Heart right ventricle (tissue), 16 donors: ENCODE measurements at regions not wholly inside any gene's neighbourhood (a gene's known extent, or its start where the extent isn't known, plus 50 kb on each side); places are given as distances from the start of the nearest gene placed in this dataset.

ENCODE experiments used
- ATAC-seq, 8 donors: fragments of 200-7000 bp; cut with Tn5 transposase; one replicate each; pipeline ENCODE4 v1.9.1; 2020; ENCODE audit warnings: mild to moderate bottlenecking in 8 of 8, moderate library complexity in 8 of 8, moderate number of reproducible peaks in 1 of 8
- DNase-seq, 2 donors: peaks; one replicate each; pipeline ENCODE4 v3.0.0-alpha.2; 2020
- H3K27ac ChIP-seq, 10 donors: fragments of 200-600 bp; sonication (generic) in 2 of 10; one replicate each; pipeline versions ENCODE4 v1.5.0 to v1.8.0; 2020 to 2022; ENCODE audit warnings: mild to moderate bottlenecking in 3 of 10
- H3K27me3 ChIP-seq, 7 donors: fragments of 200-600 bp; one replicate each; pipeline ENCODE4 v1.8.0; 2021 to 2022; ENCODE audit warnings: mild to moderate bottlenecking in 2 of 7
- H3K36me3 ChIP-seq, 9 donors: fragments of 200-600 bp; sonication (generic) in 1 of 9; one replicate each; pipeline versions ENCODE4 v1.5.0 to v1.8.0; 2020 to 2022; ENCODE audit warnings: mild to moderate bottlenecking in 2 of 9
- H3K4me1 ChIP-seq, 9 donors: fragments of 200-600 bp; sonication (generic) in 1 of 9; one replicate each; pipeline versions ENCODE4 v1.5.0 to v1.8.0; 2020 to 2022; ENCODE audit warnings: mild to moderate bottlenecking in 4 of 9
- H3K4me3 ChIP-seq, 10 donors: fragments of 200-600 bp; sonication (generic) in 2 of 10; one replicate each; pipeline versions ENCODE4 v1.5.0 to v1.8.0; 2020 to 2022; ENCODE audit warnings: mild to moderate bottlenecking in 7 of 10, moderate library complexity in 2 of 10
- H3K9me3 ChIP-seq, 11 donors: fragments of 200-600 bp in 10 of 11; sonication (generic) in 2 of 11; one replicate each; pipeline versions ENCODE4 v1.5.0 to v1.8.0; 2013 to 2022; ENCODE audit warnings: mild to moderate bottlenecking in 2 of 11, control low read depth in 1 of 11, moderate library complexity in 1 of 11
- CTCF ChIP-seq, 9 donors: fragments of 200-600 bp; sonication (generic) in 2 of 9; IDR thresholded peaks; one replicate each; pipeline versions ENCODE4 v1.5.0 to v1.8.0; 2021 to 2022; ENCODE audit warnings: antibody characterized with exemption in 9 of 9, mild to moderate bottlenecking in 5 of 9, moderate library complexity in 1 of 9
- WGBS, 2 donors: extraction: QIAGEN DNeasy Blood & Tissue Kit; methylation state at CpG; one replicate each; pipeline ENCODE4 v1.1.7; 2013; ENCODE audit warnings: inconsistent platforms in 1 of 2; 5-methylcytosine and 5-hydroxymethylcytosine counted together
- intact Hi-C, 10 donors: fragments of 100-400 bp; cut with DNase I; formaldehyde crosslinking; loops; one replicate each; pipeline versions ENCODE4 v1.11.1 to v1.14.2; 2022
- donor health status: Arrhythmogenic right ventricular cardiomyopathy.
- donor health status: ischemic (EF 13 %, LVEDD 7.1; RV severe dilation, severe dysfunction).
- donor health status: healthy with polysubstance abuse.
- donor health status: DM: no; HTN: yes; CAD: no.
- donor health status: DM: no; HTN: no; CAD: no.
- donor health status: ischemic (EF 25% LVEDD 6.9; RV normal size, moderate dysfunction).
- donor health status: ischemic (EF 25% LVEDD 5.7; RV mildly dilated, moderate dysfunction).
- donor health status: healthy.
- donor health status: DM: yes; HTN: yes; CAD: no.
- donor health status: Ischemic cardiomyopathy.
- donor health status: ischemic (EF 35%, LVEDD 5.7; RV mildly dilated, moderate dysfunction).
- donor health status: nonischemic (EF 11% LVEDD 7.7; RV severe dilation, severe dysfunction).
- donor health status: DM: yes; HTN: yes; CAD: no.
- donor health status: PGD.
- donor health status: ischemic (EF 29% LVEDD 5.4; RV normal size, mild dysfunction).
- donor health status: nonischemic (EF 23%, LVEDD 6.1; RV moderate dilation, normal function).

DNA sequence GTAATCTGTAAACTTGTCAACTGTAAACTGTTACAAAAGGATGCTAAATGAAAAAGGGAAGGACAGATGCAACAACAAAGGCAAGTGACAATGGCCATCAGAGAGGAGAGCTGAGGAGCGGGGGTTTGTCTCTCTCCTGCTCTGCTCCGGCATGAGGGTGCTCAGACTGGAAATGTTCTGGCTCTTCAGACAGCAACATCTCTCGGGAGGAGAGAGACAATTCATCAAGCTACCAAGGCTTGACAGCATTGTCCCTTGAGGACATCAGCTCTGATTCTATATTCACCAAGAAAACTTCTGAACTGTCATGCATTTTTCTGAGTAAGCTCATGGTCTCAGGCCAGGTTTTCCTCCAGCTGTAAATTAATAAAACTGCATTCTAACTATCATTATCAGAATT is 408.2 kb downstream of the IGSF11 start:
- H3K4me3 ChIP-seq: no peak overlapping the region
- TF ChIP-seq CTCF (IDR thresholded peaks at IDR 0.05): no peak
- WGBS, 2 donors: 64 to 68% methylated on average over 3 of the region's 3 CpGs
- H3K27ac ChIP-seq: no peak overlapping the region
- H3K36me3 ChIP-seq: no peaks in the 10 kb centered on the region
- intact Hi-C loops: loop anchor here in 1 of 10 donors (10.0 kb wide), 1 partner anchor 1852 kb away; no protein-coding TSS in a partner anchor
- H3K4me1 ChIP-seq: no peaks in the 10 kb centered on the region
- DNase-seq: no peak
- no peaks in the 10 kb centered on the region for H3K27me3 ChIP-seq
- no peaks in the 10 kb centered on the region for H3K9me3 ChIP-seq
- no peak for ATAC-seq

DNA sequence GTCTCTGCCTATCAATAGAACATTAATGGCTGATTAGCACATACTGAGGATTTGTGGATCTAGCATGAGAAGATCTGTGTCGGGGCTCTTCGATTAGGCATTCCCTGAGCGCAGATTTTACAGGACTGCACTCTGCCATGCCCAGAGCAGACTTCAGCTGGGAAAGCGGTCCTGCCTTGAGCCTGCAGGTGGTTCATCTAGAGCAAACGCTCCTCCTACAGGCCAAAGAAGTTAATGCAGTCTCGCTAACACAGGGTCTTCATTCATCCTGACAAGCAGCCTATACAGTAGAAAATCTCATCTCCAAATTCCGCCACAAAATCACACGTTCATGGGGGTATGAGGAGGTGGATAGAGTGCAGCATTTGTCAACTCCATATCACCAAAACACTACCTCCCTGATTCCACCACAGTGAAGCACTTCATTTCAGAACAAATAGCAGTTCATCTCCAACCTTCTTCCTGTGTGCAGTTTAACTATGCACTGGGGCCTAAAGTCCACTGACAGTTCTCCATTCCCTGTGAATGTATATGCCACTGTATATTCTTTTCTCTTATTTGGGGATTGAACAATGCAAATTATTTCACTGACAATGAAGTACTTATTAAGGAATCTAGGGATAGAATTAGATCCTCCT is 405.8 kb downstream of the IGSF11 start:
- ATAC-seq: peak in 6 of 8 donors; percentile 49 to 79 (median 72)
- TF ChIP-seq CTCF (IDR thresholded peaks at IDR 0.05): peak; percentile 56 to 82 (median 70)
- Histone ChIP-seq H3K36me3 (no peaks in the 10 kb centered on the region), H3K9me3 (no peaks in the 10 kb centered on the region), H3K4me3 (no peak overlapping the region), H3K27me3 (no peaks in the 10 kb centered on the region), H3K27ac (no peak overlapping the region), H3K4me1 (no peaks in the 10 kb centered on the region)
- WGBS, 2 donors: 6% methylated on average over 8 of the region's 8 CpGs
- intact Hi-C loops: loop anchor here in 1 of 10 donors (10.0 kb wide), 1 partner anchor 1854 kb away; no protein-coding TSS in a partner anchor
- peak; percentile 16 to 57 for DNase-seq

DNA sequence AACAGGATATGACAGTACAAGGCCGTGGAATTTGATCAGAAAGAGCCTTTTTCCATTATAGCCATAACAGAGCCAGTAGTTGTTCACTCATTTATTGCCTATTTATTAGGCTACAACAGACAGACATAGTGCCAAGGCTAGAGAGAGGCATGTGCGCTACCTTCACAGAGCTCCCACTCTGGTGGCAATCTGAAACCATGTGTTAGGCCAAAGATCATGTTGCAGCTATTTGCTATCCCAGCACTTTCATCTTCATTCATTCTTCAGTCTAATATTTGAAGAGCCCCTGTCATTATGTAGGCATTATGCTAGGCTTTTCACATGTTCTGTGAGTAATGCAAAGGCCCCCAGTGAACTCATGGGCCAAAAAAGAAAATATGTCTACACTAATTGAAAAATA is 404.8 kb downstream of the IGSF11 start:
- 89 to 92% methylated on average over 2 of the region's 2 CpGs for WGBS, 2 donors

GRCh38 chr3:118635711-118636110 is 398.9 kb downstream of the IGSF11 start:
- peaks cover 0 to 11% (median 0%) of the 10 kb centered on the region in 7 donors for H3K27me3 ChIP-seq
- intact Hi-C loops: no loop called here
- H3K4me3 ChIP-seq: no peak overlapping the region
- TF ChIP-seq CTCF (IDR thresholded peaks at IDR 0.05): no peak
- no peaks in the 10 kb centered on the region for H3K4me1 ChIP-seq
- no peaks in the 10 kb centered on the region for H3K9me3 ChIP-seq
- DNase-seq (no peak), ATAC-seq (no peak)
- WGBS, 2 donors: 49 to 52% methylated on average over 1 of the region's 1 CpG
- no peak overlapping the region for H3K27ac ChIP-seq
- H3K36me3 ChIP-seq: no peaks in the 10 kb centered on the region

More for the DNA sequence above, 404.8 kb downstream of the IGSF11 start:
- H3K36me3 ChIP-seq: no peaks in the 10 kb centered on the region
- H3K9me3 ChIP-seq: no peaks in the 10 kb centered on the region
- H3K27me3 ChIP-seq: peaks cover 0 to 3% (median 0%) of the 10 kb centered on the region in 7 donors
- ATAC-seq: no peak
- no peak overlapping the region for H3K27ac ChIP-seq
- no peak overlapping the region for H3K4me3 ChIP-seq
- no peak for DNase-seq
- intact Hi-C loops: loop anchor here in 1 of 10 donors (10.0 kb wide), 1 partner anchor 1855 kb away; no protein-coding TSS in a partner anchor
- TF ChIP-seq CTCF (IDR thresholded peaks at IDR 0.05): no peak
- no peaks in the 10 kb centered on the region for H3K4me1 ChIP-seq
